ENCODE measurements at regions not wholly inside any gene's neighbourhood (a gene's known extent, or its start where the extent isn't known, plus 50 kb on each side); places are given as distances from the start of the nearest gene placed in this dataset.

DNA sequence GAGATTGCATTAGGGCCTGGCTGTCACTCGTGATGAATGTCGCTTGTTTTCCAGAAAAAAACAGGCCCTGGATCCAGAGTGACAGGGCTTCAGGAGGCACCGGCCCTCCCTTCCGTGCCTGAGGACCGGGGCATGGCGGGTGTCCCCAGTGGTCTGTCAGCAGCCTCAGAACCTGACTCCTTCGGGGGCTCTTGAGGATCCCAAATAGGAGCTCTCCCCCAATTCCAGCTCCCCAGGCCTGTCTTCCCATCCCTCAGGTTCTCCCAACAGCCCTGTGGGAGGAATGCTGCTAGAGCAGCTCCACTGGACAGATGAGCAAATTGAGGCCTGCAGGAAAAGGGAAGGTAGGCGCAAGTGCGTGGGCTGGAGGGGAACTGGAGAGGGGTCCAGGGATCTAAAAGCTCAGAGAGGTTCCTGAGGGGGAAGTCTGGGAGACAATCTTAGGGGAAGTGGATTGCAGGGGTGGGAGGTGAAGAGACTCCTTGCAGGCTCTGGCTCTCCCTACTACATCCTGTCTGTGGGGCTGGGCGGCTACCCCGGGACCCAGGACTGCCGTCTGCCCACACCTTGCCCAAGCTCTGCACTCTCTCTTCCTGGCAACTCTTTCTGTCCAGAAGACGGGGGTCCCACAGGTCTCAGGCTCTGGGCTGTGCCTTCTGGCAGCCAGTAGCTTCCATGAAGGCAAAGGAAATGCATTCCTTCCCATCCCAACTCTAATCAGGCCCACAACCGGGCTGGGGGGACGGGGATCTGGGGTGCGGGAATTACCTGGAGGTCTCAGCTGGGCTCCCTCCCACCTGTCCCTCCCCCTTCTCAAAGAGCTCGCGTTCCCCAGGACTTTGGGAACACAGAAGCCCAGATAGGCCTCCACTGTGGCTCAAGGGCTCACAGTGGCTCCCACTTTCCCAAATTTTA lies 105.7 kb upstream of the CASZ1 start:
- H3K27ac ChIP-seq (ENCODE audit: low read depth in 1 of 2, low read length in 2 of 2), result no peak overlapping the region
- TF ChIP-seq HNF4A (conservative IDR thresholded peaks at IDR 0.05) (no peak), EGR1 (IDR thresholded peaks at IDR 0.05; ENCODE audit: low read depth in 2 of 2) (no peak), CTCF (IDR thresholded peaks at IDR 0.05; ENCODE audit: low read depth, low read length, missing input control) (no peak), RXRA (IDR thresholded peaks at IDR 0.05) (no peak), SP1 (IDR thresholded peaks at IDR 0.05) (no peak), FOXA1 (IDR thresholded peaks at IDR 0.05) (no peak), NR2F2 (IDR thresholded peaks at IDR 0.05) (no peak), RAD21 (IDR thresholded peaks at IDR 0.05) (no peak), GABPA (IDR thresholded peaks at IDR 0.05 in 1 of 2, conservative IDR thresholded peaks at IDR 0.05 in 1 of 2) (no peak), YY1 (IDR thresholded peaks at IDR 0.05) (no peak), HNF4G (IDR thresholded peaks at IDR 0.05) (no peak), JUND (IDR thresholded peaks at IDR 0.05) (no peak), ZBTB33 (IDR thresholded peaks at IDR 0.05) (no peak), FOXA2 (IDR thresholded peaks at IDR 0.05) (no peak), TAF1 (conservative IDR thresholded peaks at IDR 0.05) (no peak)
- TF ChIP-seq, protein P1, sequence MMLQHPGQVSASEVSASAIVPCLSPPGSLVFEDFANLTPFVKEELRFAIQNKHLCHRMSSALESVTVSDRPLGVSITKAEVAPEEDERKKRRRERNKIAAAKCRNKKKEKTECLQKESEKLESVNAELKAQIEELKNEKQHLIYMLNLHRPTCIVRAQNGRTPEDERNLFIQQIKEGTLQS (IDR thresholded peaks at IDR 0.05), result no peak
- TF ChIP-seq, protein P2, sequence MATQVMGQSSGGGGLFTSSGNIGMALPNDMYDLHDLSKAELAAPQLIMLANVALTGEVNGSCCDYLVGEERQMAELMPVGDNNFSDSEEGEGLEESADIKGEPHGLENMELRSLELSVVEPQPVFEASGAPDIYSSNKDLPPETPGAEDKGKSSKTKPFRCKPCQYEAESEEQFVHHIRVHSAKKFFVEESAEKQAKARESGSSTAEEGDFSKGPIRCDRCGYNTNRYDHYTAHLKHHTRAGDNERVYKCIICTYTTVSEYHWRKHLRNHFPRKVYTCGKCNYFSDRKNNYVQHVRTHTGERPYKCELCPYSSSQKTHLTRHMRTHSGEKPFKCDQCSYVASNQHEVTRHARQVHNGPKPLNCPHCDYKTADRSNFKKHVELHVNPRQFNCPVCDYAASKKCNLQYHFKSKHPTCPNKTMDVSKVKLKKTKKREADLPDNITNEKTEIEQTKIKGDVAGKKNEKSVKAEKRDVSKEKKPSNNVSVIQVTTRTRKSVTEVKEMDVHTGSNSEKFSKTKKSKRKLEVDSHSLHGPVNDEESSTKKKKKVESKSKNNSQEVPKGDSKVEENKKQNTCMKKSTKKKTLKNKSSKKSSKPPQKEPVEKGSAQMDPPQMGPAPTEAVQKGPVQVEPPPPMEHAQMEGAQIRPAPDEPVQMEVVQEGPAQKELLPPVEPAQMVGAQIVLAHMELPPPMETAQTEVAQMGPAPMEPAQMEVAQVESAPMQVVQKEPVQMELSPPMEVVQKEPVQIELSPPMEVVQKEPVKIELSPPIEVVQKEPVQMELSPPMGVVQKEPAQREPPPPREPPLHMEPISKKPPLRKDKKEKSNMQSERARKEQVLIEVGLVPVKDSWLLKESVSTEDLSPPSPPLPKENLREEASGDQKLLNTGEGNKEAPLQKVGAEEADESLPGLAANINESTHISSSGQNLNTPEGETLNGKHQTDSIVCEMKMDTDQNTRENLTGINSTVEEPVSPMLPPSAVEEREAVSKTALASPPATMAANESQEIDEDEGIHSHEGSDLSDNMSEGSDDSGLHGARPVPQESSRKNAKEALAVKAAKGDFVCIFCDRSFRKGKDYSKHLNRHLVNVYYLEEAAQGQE (IDR thresholded peaks at IDR 0.05), result no peak
- TF ChIP-seq, protein P3, sequence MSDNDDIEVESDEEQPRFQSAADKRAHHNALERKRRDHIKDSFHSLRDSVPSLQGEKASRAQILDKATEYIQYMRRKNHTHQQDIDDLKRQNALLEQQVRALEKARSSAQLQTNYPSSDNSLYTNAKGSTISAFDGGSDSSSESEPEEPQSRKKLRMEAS (IDR thresholded peaks at IDR 0.05), result no peak
- H3K4me3 ChIP-seq (ENCODE audit: low read depth in 1 of 3, low read length in 3 of 3), result no peak overlapping the region
- H3K4me1 ChIP-seq (ENCODE audit: control insufficient read depth in 4 of 4, insufficient read depth in 4 of 4, low read length in 3 of 4), result no peaks in the 10 kb centered on the region
- no peaks in the 10 kb centered on the region for H3K27me3 ChIP-seq (ENCODE audit: control insufficient read depth in 4 of 4, insufficient read depth in 4 of 4, low read length in 3 of 4)
- no peaks in the 10 kb centered on the region for H3K36me3 ChIP-seq (ENCODE audit: control insufficient read depth in 4 of 4, insufficient read depth in 3 of 4, low read depth in 1 of 4, low read length in 3 of 4)
- H3K9me3 ChIP-seq (ENCODE audit: control insufficient read depth in 4 of 4, low read length in 3 of 4), result no peaks in the 10 kb centered on the region
- WGBS, result 89% methylated on average over 18 of the region's 18 CpGs
- no peak overlapping the region for H3K9ac ChIP-seq (ENCODE audit: low read depth in 1 of 2, low read length in 2 of 2)
- DNase-seq (ENCODE audit: low spot score), result no peak
